ENCODE measurements at regions not wholly inside any gene's neighbourhood (a gene's known extent, or its start where the extent isn't known, plus 50 kb on each side); places are given as distances from the start of the nearest gene placed in this dataset.

DNA sequence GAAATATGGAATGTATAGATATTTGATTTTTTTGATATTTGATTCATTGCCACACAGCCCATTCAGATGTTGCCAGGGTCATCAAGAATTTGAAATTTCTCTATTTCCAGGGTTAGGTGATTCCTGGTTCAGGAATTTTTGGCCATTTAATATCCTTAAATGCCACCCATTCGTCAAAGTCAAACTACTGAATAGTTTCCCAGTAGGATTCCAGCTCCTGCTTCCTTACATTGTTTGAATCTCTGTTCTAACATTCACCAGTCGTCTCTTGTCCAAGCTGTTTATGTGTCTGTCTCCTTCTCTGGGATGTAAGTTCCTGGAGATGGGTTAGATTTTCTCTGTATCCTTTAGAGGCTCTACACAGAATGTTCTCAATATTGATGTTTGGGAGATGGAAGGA lies 124.9 kb upstream of the TLE3 start:
- Histone ChIP-seq H4K91ac (ENCODE audit: insufficient read depth, low read depth, low read length) (no peak overlapping the region), H4K8ac (ENCODE audit: low read depth in 2 of 2, low read length in 2 of 2) (no peak overlapping the region), H3K14ac (replicated peaks; ENCODE audit: low read depth, low read length) (no peak overlapping the region), H3K9ac (ENCODE audit: low read depth, low read length) (no peak overlapping the region), H3K9me1 (ENCODE audit: insufficient read depth, low read length) (no peaks in the 10 kb centered on the region), H4K5ac (ENCODE audit: low read depth, low read length) (no peak overlapping the region), H3K79me1 (ENCODE audit: low read depth in 1 of 2, low read length in 2 of 2) (no peaks in the 10 kb centered on the region), H2BK120ac (ENCODE audit: low read depth, low read length) (no peak overlapping the region), H2BK20ac (ENCODE audit: low read depth, low read length) (no peak overlapping the region), H2AFZ (replicated peaks; ENCODE audit: low read length, poor library complexity) (no peak overlapping the region), H3K27me3 (ENCODE audit: control insufficient read depth, insufficient read depth, low read length) (peaks cover 62% of the 10 kb centered on the region), H3K56ac (ENCODE audit: extremely low read depth, insufficient read depth, low read length) (no peak overlapping the region), H3K18ac (ENCODE audit: low read depth, low read length) (no peak overlapping the region), H3K4me1 (ENCODE audit: control insufficient read depth, insufficient read depth, low read length) (no peaks in the 10 kb centered on the region), H3K9me3 (ENCODE audit: control insufficient read depth, insufficient read depth, low read length) (no peaks in the 10 kb centered on the region), H2BK5ac (ENCODE audit: low read depth, low read length, poor library complexity, severe bottlenecking) (no peak overlapping the region), H3K27ac (ENCODE audit: insufficient read depth, low read length) (no peak overlapping the region), H2AK5ac (ENCODE audit: low read depth, low read length) (no peak overlapping the region), H2AK9ac (replicated peaks; ENCODE audit: low read depth, low read length, poor library complexity) (no peak overlapping the region), H3K23ac (ENCODE audit: low read depth, low read length) (no peak overlapping the region), H3K36me3 (ENCODE audit: control insufficient read depth, insufficient read depth, low read length) (no peaks in the 10 kb centered on the region), H3K4me3 (ENCODE audit: insufficient read depth, low read depth, low read length) (no peak overlapping the region), H2BK15ac (ENCODE audit: low read depth, low read length) (no peak overlapping the region), H3K4me2 (ENCODE audit: low read depth, low read length) (no peak overlapping the region), H3K4ac (ENCODE audit: low read depth, low read length) (no peak overlapping the region), H4K20me1 (ENCODE audit: insufficient read depth, low read length) (no peaks in the 10 kb centered on the region)
- in situ Hi-C loops (cut with MboI; ENCODE audit: low sequenced_read_pairs) = no loop called here
- DNase-seq = no peak
- ATAC-seq (ENCODE audit: low read depth) = no peak
- CTCF ChIA-PET = no interaction called here
- BruUV-seq (replicated peaks) = no TSS peak
- TF ChIP-seq, protein P1, sequence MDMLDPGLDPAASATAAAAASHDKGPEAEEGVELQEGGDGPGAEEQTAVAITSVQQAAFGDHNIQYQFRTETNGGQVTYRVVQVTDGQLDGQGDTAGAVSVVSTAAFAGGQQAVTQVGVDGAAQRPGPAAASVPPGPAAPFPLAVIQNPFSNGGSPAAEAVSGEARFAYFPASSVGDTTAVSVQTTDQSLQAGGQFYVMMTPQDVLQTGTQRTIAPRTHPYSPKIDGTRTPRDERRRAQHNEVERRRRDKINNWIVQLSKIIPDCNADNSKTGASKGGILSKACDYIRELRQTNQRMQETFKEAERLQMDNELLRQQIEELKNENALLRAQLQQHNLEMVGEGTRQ (IDR thresholded peaks at IDR 0.05; ENCODE audit: low read depth, low read length) = no peak
- TF ChIP-seq NFE2L2 (IDR thresholded peaks at IDR 0.05; ENCODE audit: low read depth, low read length) = no peak
- no peak for TF ChIP-seq MAZ (IDR thresholded peaks at IDR 0.05; ENCODE audit: borderline replicate concordance, low read depth, low read length)
- TF ChIP-seq RAD21 (IDR thresholded peaks at IDR 0.05; ENCODE audit: low read length) = no peak
- no peak for TF ChIP-seq BHLHE40 (IDR thresholded peaks at IDR 0.05; ENCODE audit: low read depth, low read length)
- TF ChIP-seq, protein P2, sequence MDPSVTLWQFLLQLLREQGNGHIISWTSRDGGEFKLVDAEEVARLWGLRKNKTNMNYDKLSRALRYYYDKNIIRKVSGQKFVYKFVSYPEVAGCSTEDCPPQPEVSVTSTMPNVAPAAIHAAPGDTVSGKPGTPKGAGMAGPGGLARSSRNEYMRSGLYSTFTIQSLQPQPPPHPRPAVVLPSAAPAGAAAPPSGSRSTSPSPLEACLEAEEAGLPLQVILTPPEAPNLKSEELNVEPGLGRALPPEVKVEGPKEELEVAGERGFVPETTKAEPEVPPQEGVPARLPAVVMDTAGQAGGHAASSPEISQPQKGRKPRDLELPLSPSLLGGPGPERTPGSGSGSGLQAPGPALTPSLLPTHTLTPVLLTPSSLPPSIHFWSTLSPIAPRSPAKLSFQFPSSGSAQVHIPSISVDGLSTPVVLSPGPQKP (IDR thresholded peaks at IDR 0.05; ENCODE audit: borderline replicate concordance, low read depth, low read length) = no peak
- no peak for TF ChIP-seq MXI1 (IDR thresholded peaks at IDR 0.05; ENCODE audit: borderline replicate concordance, low read depth, low read length)
- TF ChIP-seq SMC3 (IDR thresholded peaks at IDR 0.05; ENCODE audit: low read depth, low read length) = no peak
- TF ChIP-seq, protein P3, sequence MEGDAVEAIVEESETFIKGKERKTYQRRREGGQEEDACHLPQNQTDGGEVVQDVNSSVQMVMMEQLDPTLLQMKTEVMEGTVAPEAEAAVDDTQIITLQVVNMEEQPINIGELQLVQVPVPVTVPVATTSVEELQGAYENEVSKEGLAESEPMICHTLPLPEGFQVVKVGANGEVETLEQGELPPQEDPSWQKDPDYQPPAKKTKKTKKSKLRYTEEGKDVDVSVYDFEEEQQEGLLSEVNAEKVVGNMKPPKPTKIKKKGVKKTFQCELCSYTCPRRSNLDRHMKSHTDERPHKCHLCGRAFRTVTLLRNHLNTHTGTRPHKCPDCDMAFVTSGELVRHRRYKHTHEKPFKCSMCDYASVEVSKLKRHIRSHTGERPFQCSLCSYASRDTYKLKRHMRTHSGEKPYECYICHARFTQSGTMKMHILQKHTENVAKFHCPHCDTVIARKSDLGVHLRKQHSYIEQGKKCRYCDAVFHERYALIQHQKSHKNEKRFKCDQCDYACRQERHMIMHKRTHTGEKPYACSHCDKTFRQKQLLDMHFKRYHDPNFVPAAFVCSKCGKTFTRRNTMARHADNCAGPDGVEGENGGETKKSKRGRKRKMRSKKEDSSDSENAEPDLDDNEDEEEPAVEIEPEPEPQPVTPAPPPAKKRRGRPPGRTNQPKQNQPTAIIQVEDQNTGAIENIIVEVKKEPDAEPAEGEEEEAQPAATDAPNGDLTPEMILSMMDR (conservative IDR thresholded peaks at IDR 0.05; ENCODE audit: low read depth, low read length) = no peak
- no peak for TF ChIP-seq MAFK (IDR thresholded peaks at IDR 0.05; ENCODE audit: low read depth, low read length)
- no peak for TF ChIP-seq RFX5 (IDR thresholded peaks at IDR 0.05; ENCODE audit: low read depth, low read length)
- TF ChIP-seq POLR2A (IDR thresholded peaks at IDR 0.05; ENCODE audit: low read depth, low read length) = no peak
- no peak for TF ChIP-seq CEBPB (IDR thresholded peaks at IDR 0.05; ENCODE audit: low read depth, low read length)
- no peak for TF ChIP-seq FOS (IDR thresholded peaks at IDR 0.05; ENCODE audit: low read depth, low read length)
- intact Hi-C loops (cut with micrococcal nuclease) = no loop called here
- POLR2A ChIA-PET (ENCODE audit: unreplicated experiment) = no interaction called here
- no CpG with 5 or more reads among the region's 2 CpGs for WGBS, 2 experiments (ENCODE audit: extremely low coverage in 2 of 2, insufficient read length in 1 of 2)
- dilution Hi-C loops (cut with HindIII; ENCODE audit: low sequenced_read_pairs, unreplicated experiment) = no loop called here
